B cell (primary cell): ENCODE measurements at regions not wholly inside any gene's neighbourhood (a gene's known extent, or its start where the extent isn't known, plus 50 kb on each side); places are given as distances from the start of the nearest gene placed in this dataset.

Experiments
- EZH2 ChIP-seq: IDR thresholded peaks from 2 replicates; pipeline ENCODE4 v1.6.1; 2012; ENCODE audit warnings: borderline replicate concordance, low read depth, mild to moderate bottlenecking, moderate library complexity, low read length; ENCODE audit not compliant: insufficient read depth, poor library complexity, severe bottlenecking
- TF ChIP-seq, protein P1 (sequence below): fragments of 200-600 bp; IDR thresholded peaks from one replicate; pipeline ENCODE4 v1.8.0; 2022; ENCODE audit warnings: antibody characterized with exemption, mild to moderate bottlenecking

DNA sequence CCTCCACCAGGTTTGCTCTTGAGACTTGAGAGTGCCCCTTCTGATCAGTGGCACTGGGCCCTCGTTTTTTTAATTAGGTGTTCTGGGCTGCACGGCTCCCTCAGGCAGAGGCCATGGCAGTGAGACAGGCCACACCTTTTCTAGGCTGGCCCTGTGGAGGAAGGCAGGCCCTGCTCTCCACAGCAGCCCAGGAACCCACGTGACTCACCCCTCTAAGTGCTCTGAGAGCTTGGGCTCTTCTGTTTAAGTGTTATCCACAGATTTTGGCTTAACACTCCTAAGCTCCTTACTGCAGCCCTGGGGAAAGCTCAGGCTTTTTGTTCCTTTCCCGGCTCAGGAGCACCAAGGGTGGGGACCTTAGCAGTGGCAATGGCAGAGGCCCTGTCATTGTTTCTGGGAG lies 463.2 kb upstream of the GBE1 start:
- no peak for TF ChIP-seq EZH2
- TF ChIP-seq, protein P1, sequence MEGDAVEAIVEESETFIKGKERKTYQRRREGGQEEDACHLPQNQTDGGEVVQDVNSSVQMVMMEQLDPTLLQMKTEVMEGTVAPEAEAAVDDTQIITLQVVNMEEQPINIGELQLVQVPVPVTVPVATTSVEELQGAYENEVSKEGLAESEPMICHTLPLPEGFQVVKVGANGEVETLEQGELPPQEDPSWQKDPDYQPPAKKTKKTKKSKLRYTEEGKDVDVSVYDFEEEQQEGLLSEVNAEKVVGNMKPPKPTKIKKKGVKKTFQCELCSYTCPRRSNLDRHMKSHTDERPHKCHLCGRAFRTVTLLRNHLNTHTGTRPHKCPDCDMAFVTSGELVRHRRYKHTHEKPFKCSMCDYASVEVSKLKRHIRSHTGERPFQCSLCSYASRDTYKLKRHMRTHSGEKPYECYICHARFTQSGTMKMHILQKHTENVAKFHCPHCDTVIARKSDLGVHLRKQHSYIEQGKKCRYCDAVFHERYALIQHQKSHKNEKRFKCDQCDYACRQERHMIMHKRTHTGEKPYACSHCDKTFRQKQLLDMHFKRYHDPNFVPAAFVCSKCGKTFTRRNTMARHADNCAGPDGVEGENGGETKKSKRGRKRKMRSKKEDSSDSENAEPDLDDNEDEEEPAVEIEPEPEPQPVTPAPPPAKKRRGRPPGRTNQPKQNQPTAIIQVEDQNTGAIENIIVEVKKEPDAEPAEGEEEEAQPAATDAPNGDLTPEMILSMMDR = no peak
